H9 (cell line): ENCODE measurements at regions not wholly inside any gene's neighbourhood (a gene's known extent, or its start where the extent isn't known, plus 50 kb on each side); places are given as distances from the start of the nearest gene placed in this dataset.

Experiments used
- DNase-seq: peaks from one replicate; pipeline ENCODE4 v3.0.0-alpha.2; 2017
- H2AFZ ChIP-seq: one replicate; pipeline ENCODE4 v1.6.1; 2013; ENCODE audit warnings: mild to moderate bottlenecking, low read length, control low read depth, moderate library complexity
- H2AK5ac ChIP-seq: 2 replicates; pipeline ENCODE4 v1.6.1; 2013; ENCODE audit warnings: low read length, control low read depth, mixed read lengths; ENCODE audit not compliant: insufficient read length
- H2BK120ac ChIP-seq: one replicate; pipeline ENCODE4 v1.6.1; 2013; ENCODE audit warnings: low read depth, mild to moderate bottlenecking, low read length, control low read depth, inconsistent platforms; ENCODE audit not compliant: poor library complexity, severe bottlenecking
- H2BK12ac ChIP-seq: 2 replicates; pipeline ENCODE4 v1.6.1; 2013; ENCODE audit warnings: low read length, control low read depth, mixed read lengths, low read depth; ENCODE audit not compliant: insufficient read length
- H2BK15ac ChIP-seq: 2 replicates; pipeline ENCODE4 v1.6.1; 2013; ENCODE audit warnings: low read depth, low read length, control low read depth
- H2BK20ac ChIP-seq: one replicate; pipeline ENCODE4 v1.6.1; 2013; ENCODE audit warnings: low read depth, mild to moderate bottlenecking, low read length, control low read depth, inconsistent platforms; ENCODE audit not compliant: poor library complexity, severe bottlenecking
- H2BK5ac ChIP-seq: 2 replicates; pipeline ENCODE4 v1.6.1; 2013; ENCODE audit warnings: low read length, control low read depth, mixed read lengths; ENCODE audit not compliant: insufficient read length
- H3K14ac ChIP-seq: 2 replicates; pipeline ENCODE4 v1.6.1; 2013; ENCODE audit warnings: low read length, control low read depth; ENCODE audit not compliant: insufficient read depth
- H3K18ac ChIP-seq: 2 replicates; pipeline ENCODE4 v1.6.1; 2013; ENCODE audit warnings: low read depth, mild to moderate bottlenecking, mixed read lengths, low read length, control low read depth; ENCODE audit not compliant: insufficient read length
- H3K23ac ChIP-seq: 2 replicates; pipeline ENCODE4 v1.6.1; 2013; ENCODE audit warnings: low read length, control low read depth, mixed read lengths, low read depth; ENCODE audit not compliant: insufficient read length
- H3K23me2 ChIP-seq: 2 replicates; pipeline ENCODE4 v1.6.1; 2013; ENCODE audit warnings: low read depth, mild to moderate bottlenecking, mixed read lengths, low read length, control low read depth; ENCODE audit not compliant: insufficient read length, poor library complexity, severe bottlenecking
- H3K27ac ChIP-seq: 2 replicates; pipeline ENCODE4 v1.5.1; 2013; ENCODE audit warnings: low read length, control low read depth, mixed read lengths, low read depth; ENCODE audit not compliant: insufficient read length
- H3K27me3 ChIP-seq: 2 replicates; pipeline ENCODE4 v1.6.1; 2013; ENCODE audit warnings: low read length, control low read depth, inconsistent platforms; ENCODE audit not compliant: insufficient read depth
- H3K4ac ChIP-seq: 2 replicates; pipeline ENCODE4 v1.6.1; 2013; ENCODE audit warnings: low read depth, mild to moderate bottlenecking, control low read depth, inconsistent platforms, low read length, moderate library complexity
- H3K4me1 ChIP-seq: 2 replicates; pipeline ENCODE4 v1.6.1; 2013; ENCODE audit warnings: low read length, control low read depth, inconsistent platforms; ENCODE audit not compliant: insufficient read depth
- H3K4me2 ChIP-seq: 2 replicates; pipeline ENCODE4 v1.6.1; 2013; ENCODE audit warnings: low read length, control low read depth, mixed read lengths; ENCODE audit not compliant: insufficient read length, insufficient read depth
- H3K56ac ChIP-seq: 2 replicates; pipeline ENCODE4 v1.6.1; 2013; ENCODE audit warnings: low read depth, mild to moderate bottlenecking, mixed read lengths, low read length, control low read depth; ENCODE audit not compliant: insufficient read length
- H3K79me1 ChIP-seq: 2 replicates; pipeline ENCODE4 v1.6.1; 2013; ENCODE audit warnings: low read depth, mild to moderate bottlenecking, moderate library complexity, low read length, control low read depth, inconsistent platforms; ENCODE audit not compliant: insufficient read depth, poor library complexity, severe bottlenecking
- H3K79me2 ChIP-seq: 2 replicates; pipeline ENCODE4 v1.6.1; 2013; ENCODE audit warnings: low read length, control low read depth, inconsistent platforms; ENCODE audit not compliant: insufficient read depth
- H3K9ac ChIP-seq: 2 replicates; pipeline ENCODE4 v1.6.1; 2013; ENCODE audit warnings: low read length, control low read depth, mixed read lengths; ENCODE audit not compliant: insufficient read length; ENCODE audit errors: extremely low read depth
- H3K9me3 ChIP-seq: one replicate; pipeline ENCODE4 v1.6.1; 2013; ENCODE audit warnings: low read depth, low read length, inconsistent platforms; ENCODE audit not compliant: control insufficient read depth
- H3T11ph ChIP-seq: one replicate; pipeline ENCODE4 v1.6.1; 2013; ENCODE audit warnings: mild to moderate bottlenecking, low read length, control low read depth, inconsistent platforms
- H4K20me1 ChIP-seq: one replicate; pipeline ENCODE4 v1.6.1; 2013; ENCODE audit not compliant: control insufficient read depth, insufficient read length, insufficient read depth
- H4K5ac ChIP-seq: 2 replicates; pipeline ENCODE4 v1.6.1; 2013; ENCODE audit warnings: low read depth, mild to moderate bottlenecking, mixed read lengths, low read length, control low read depth; ENCODE audit not compliant: insufficient read length
- H4K8ac ChIP-seq: replicated peaks from 2 replicates; pipeline ENCODE4 v1.6.1; 2013; ENCODE audit warnings: low read length, control low read depth, mixed read lengths, low read depth; ENCODE audit not compliant: insufficient read length
- H4K91ac ChIP-seq: 2 replicates; pipeline ENCODE4 v1.6.1; 2013; ENCODE audit warnings: low read depth, mild to moderate bottlenecking, moderate library complexity, mixed read lengths, low read length, control low read depth; ENCODE audit not compliant: insufficient read length
- H3K27ac Mint-ChIP-seq, 3 experiments: 2 replicates in 2 of 3; 3 replicates in 1 of 3; pipeline ENCODE4 v1.8.0; 2020 to 2021; ENCODE audit warnings: mixed read lengths in 3 of 3, mild to moderate bottlenecking in 1 of 3, moderate library complexity in 1 of 3
- H3K27me3 Mint-ChIP-seq: 2 replicates; pipeline ENCODE4 v1.8.0; 2021; ENCODE audit warnings: low read depth, mild to moderate bottlenecking, moderate library complexity, mixed read lengths
- H3K36me3 Mint-ChIP-seq, 3 experiments: 2 replicates in 2 of 3; 3 replicates in 1 of 3; pipeline ENCODE4 v1.8.0; 2020 to 2021; ENCODE audit warnings: low read depth in 3 of 3, mixed read lengths in 3 of 3; ENCODE audit not compliant: insufficient read depth in 1 of 3
- H3K4me1 Mint-ChIP-seq, 2 experiments: 2 replicates each; pipeline ENCODE4 v1.8.0; 2020; ENCODE audit warnings: mixed read lengths in 2 of 2
- H3K4me3 Mint-ChIP-seq, 2 experiments: 2 replicates in 1 of 2; 3 replicates in 1 of 2; pipeline ENCODE4 v1.8.0; 2020 to 2021; ENCODE audit warnings: mild to moderate bottlenecking in 2 of 2, mixed read lengths in 2 of 2, moderate library complexity in 1 of 2
- H3K9me3 Mint-ChIP-seq, 2 experiments: 2 replicates in 1 of 2; 3 replicates in 1 of 2; pipeline ENCODE4 v1.8.0; 2020; ENCODE audit warnings: mild to moderate bottlenecking in 2 of 2, mixed read lengths in 2 of 2, moderate library complexity in 1 of 2
- CTCF ChIP-seq: fragments of 200-600 bp; sonication (generic); conservative IDR thresholded peaks from 3 replicates; pipeline ENCODE4 v1.8.0; 2021; ENCODE audit warnings: antibody characterized with exemption, mild to moderate bottlenecking
- WGBS: extraction: QIAGEN DNeasy Blood & Tissue Kit; methylation state at CpG from one replicate; pipeline ENCODE4 v1.1.7; 2013; ENCODE audit warnings: missing lambda C conversion rate, low lambda C conversion rate, mixed read lengths; ENCODE audit not compliant: insufficient read length; ENCODE audit errors: extremely low coverage; 5-methylcytosine and 5-hydroxymethylcytosine counted together

GRCh38 chr6:156316583-156317125 is 460.5 kb upstream of the ARID1B start:
- no peak overlapping the region for H3K23ac ChIP-seq
- H2BK120ac ChIP-seq, result no peak overlapping the region
- Mint-ChIP-seq H3K27ac (no peak overlapping the region), H3K4me3 (no peak overlapping the region), H3K27me3 (peaks cover 4% of the 10 kb centered on the region), H3K36me3 (no peaks in the 10 kb centered on the region), H3K4me1 (no peaks in the 10 kb centered on the region), H3K9me3 (no peaks in the 10 kb centered on the region; a peak in 1 of 5 replicates)
- H3K4ac ChIP-seq, result no peak overlapping the region
- H3K18ac ChIP-seq, result no peak overlapping the region
- no peak overlapping the region for H4K5ac ChIP-seq
- H3K79me1 ChIP-seq, result no peaks in the 10 kb centered on the region
- no peak for DNase-seq
- no peak overlapping the region for H2BK15ac ChIP-seq
- H2BK20ac ChIP-seq, result no peak overlapping the region
- H4K8ac ChIP-seq, result no peak overlapping the region
- H3K56ac ChIP-seq, result no peak overlapping the region
- H4K20me1 ChIP-seq, result no peaks in the 10 kb centered on the region
- no peak overlapping the region for H2BK5ac ChIP-seq
- H3K27me3 ChIP-seq, result no peaks in the 10 kb centered on the region
- no peak overlapping the region for H3T11ph ChIP-seq
- no peak overlapping the region for H3K4me2 ChIP-seq
- H3K9me3 ChIP-seq, result no peaks in the 10 kb centered on the region
- no peak overlapping the region for H3K27ac ChIP-seq
- no peak overlapping the region for H4K91ac ChIP-seq
- WGBS, result no CpG with 5 or more reads among the region's 11 CpGs
- no peak overlapping the region for H2AFZ ChIP-seq
- no peak for TF ChIP-seq CTCF
- H3K23me2 ChIP-seq, result no peaks in the 10 kb centered on the region
- H3K79me2 ChIP-seq, result no peaks in the 10 kb centered on the region
- no peak overlapping the region for H3K9ac ChIP-seq
- no peak overlapping the region for H2AK5ac ChIP-seq
- no peak overlapping the region for H3K14ac ChIP-seq
- no peak overlapping the region for H2BK12ac ChIP-seq
- H3K4me1 ChIP-seq, result no peaks in the 10 kb centered on the region
